Neuronal stem cell (in vitro differentiated cells): ENCODE measurements at regions not wholly inside any gene's neighbourhood (a gene's known extent, or its start where the extent isn't known, plus 50 kb on each side); places are given as distances from the start of the nearest gene placed in this dataset.
"Not testable (repeated sequence)": the region's sequence is repeated elsewhere in the genome, so short reads cannot be mapped to it uniquely, and the experiment has no call there.

Experiments used
- DNase-seq: peaks from one replicate; pipeline ENCODE4 v3.0.0-alpha.2; 2013; ENCODE audit warnings: low spot score
- H2AFZ ChIP-seq: one replicate; pipeline ENCODE4 v1.6.1; 2013; ENCODE audit warnings: mild to moderate bottlenecking, low read length, inconsistent platforms
- H2AK5ac ChIP-seq: 2 replicates; pipeline ENCODE4 v1.6.1; 2013; ENCODE audit warnings: low read depth, mild to moderate bottlenecking, inconsistent platforms, low read length, moderate library complexity, mixed read lengths
- H2BK120ac ChIP-seq: 2 replicates; pipeline ENCODE4 v1.6.1; 2013; ENCODE audit warnings: low read depth, mild to moderate bottlenecking, inconsistent platforms, low read length, moderate library complexity, mixed read lengths
- H2BK12ac ChIP-seq: one replicate; pipeline ENCODE4 v1.6.1; 2013; ENCODE audit warnings: low read length, inconsistent platforms
- H2BK15ac ChIP-seq: 2 replicates; pipeline ENCODE4 v1.6.1; 2013; ENCODE audit warnings: mild to moderate bottlenecking, low read length, inconsistent platforms, mixed read lengths
- H2BK5ac ChIP-seq: one replicate; pipeline ENCODE4 v1.6.1; 2013; ENCODE audit warnings: inconsistent platforms, mild to moderate bottlenecking, low read length, moderate library complexity
- H3K14ac ChIP-seq: one replicate; pipeline ENCODE4 v1.6.1; 2013; ENCODE audit warnings: low read length, inconsistent platforms
- H3K18ac ChIP-seq: 2 replicates; pipeline ENCODE4 v1.6.1; 2013; ENCODE audit warnings: low read length, inconsistent platforms
- H3K23ac ChIP-seq: 2 replicates; pipeline ENCODE4 v1.6.1; 2013; ENCODE audit warnings: low read depth, mild to moderate bottlenecking, mixed read lengths, low read length, inconsistent platforms; ENCODE audit not compliant: poor library complexity
- H3K27ac ChIP-seq: replicated peaks from 3 replicates; pipeline ENCODE4 v1.5.1; 2013; ENCODE audit warnings: low read length, inconsistent platforms
- H3K27me3 ChIP-seq, 3 experiments: 2 replicates each; pipeline ENCODE4 v1.6.1; 2013; ENCODE audit warnings: low read length in 3 of 3, mild to moderate bottlenecking in 2 of 3, inconsistent platforms in 1 of 3, low read depth in 1 of 3, mixed read lengths in 1 of 3, moderate library complexity in 1 of 3; ENCODE audit not compliant: control insufficient read depth in 3 of 3, insufficient read depth in 3 of 3
- H3K36me3 ChIP-seq, 2 donors: replicated peaks in 1 of 2; 2 replicates each; pipeline ENCODE4 v1.6.1; 2013; ENCODE audit warnings: low read length in 2 of 2; ENCODE audit not compliant: control insufficient read depth in 2 of 2, insufficient read depth in 2 of 2
- H3K4ac ChIP-seq: 2 replicates; pipeline ENCODE4 v1.6.1; 2013; ENCODE audit warnings: inconsistent platforms, mild to moderate bottlenecking, low read length, moderate library complexity
- H3K4me1 ChIP-seq, 2 donors: 1 replicate in 1 of 2; 2 replicates in 1 of 2; pipeline ENCODE4 v1.6.1; 2013; ENCODE audit warnings: low read length in 2 of 2, low read depth in 1 of 2; ENCODE audit not compliant: control insufficient read depth in 2 of 2, insufficient read depth in 1 of 2
- H3K4me2 ChIP-seq: one replicate; pipeline ENCODE4 v1.6.1; 2013; ENCODE audit warnings: mild to moderate bottlenecking, low read length, inconsistent platforms; ENCODE audit not compliant: insufficient read depth, poor library complexity, severe bottlenecking
- H3K4me3 ChIP-seq, 2 donors: 2 replicates each; pipeline ENCODE4 v1.5.1; 2013; ENCODE audit warnings: low read length in 2 of 2, mild to moderate bottlenecking in 2 of 2, inconsistent platforms in 1 of 2, moderate library complexity in 1 of 2
- H3K79me1 ChIP-seq: one replicate; pipeline ENCODE4 v1.6.1; 2013; ENCODE audit warnings: low read depth, mild to moderate bottlenecking, inconsistent platforms, low read length, moderate library complexity
- H3K9ac ChIP-seq: one replicate; pipeline ENCODE4 v1.6.1; 2013; ENCODE audit warnings: mild to moderate bottlenecking, low read depth, low read length, inconsistent platforms; ENCODE audit not compliant: poor library complexity
- H3K9me3 ChIP-seq, 2 donors: replicated peaks in 1 of 2; 2 replicates each; pipeline versions ENCODE3 to v1.6.1; 2013; ENCODE audit warnings: low read length in 2 of 2, mild to moderate bottlenecking in 2 of 2, inconsistent platforms in 1 of 2, low read depth in 1 of 2, mixed read lengths in 1 of 2, moderate library complexity in 1 of 2; ENCODE audit not compliant: control insufficient read depth in 2 of 2, insufficient read depth in 1 of 2
- H4K8ac ChIP-seq: one replicate; pipeline ENCODE4 v1.6.1; 2013; ENCODE audit warnings: low read depth, mild to moderate bottlenecking, inconsistent platforms, low read length, moderate library complexity
- H4K91ac ChIP-seq: one replicate; pipeline ENCODE4 v1.6.1; 2013; ENCODE audit warnings: low read length, low read depth, mild to moderate bottlenecking, inconsistent platforms; ENCODE audit not compliant: poor library complexity
- WGBS, 2 donors: extraction: QIAGEN DNeasy Blood & Tissue Kit; methylation state at CpG; one replicate each; pipeline ENCODE4 v1.1.7; 2013; ENCODE audit warnings: missing lambda C conversion rate in 2 of 2, mixed read lengths in 1 of 2; ENCODE audit not compliant: insufficient read length in 2 of 2, insufficient replicate concordance in 1 of 2; ENCODE audit errors: extremely low coverage in 2 of 2; 5-methylcytosine and 5-hydroxymethylcytosine counted together

GRCh38 chr21:38120679-38120983 lies 136.2 kb upstream of the KCNJ15 start:
- H3K9ac ChIP-seq, H3K9me3 ChIP-seq, H2BK12ac ChIP-seq, H2BK15ac ChIP-seq, H2AK5ac ChIP-seq, H3K4me3 ChIP-seq, DNase-seq, H3K23ac ChIP-seq, H3K4ac ChIP-seq, H3K36me3 ChIP-seq, H4K91ac ChIP-seq, H2BK120ac ChIP-seq, H3K79me1 ChIP-seq, H3K27ac ChIP-seq, H2BK5ac ChIP-seq, H3K4me1 ChIP-seq, H3K14ac ChIP-seq, H2AFZ ChIP-seq, H4K8ac ChIP-seq, H3K4me2 ChIP-seq, H3K18ac ChIP-seq, H3K27me3 ChIP-seq: not testable (repeated sequence)
- no CpG with 5 or more reads among the region's 6 CpGs for WGBS, 2 donors

GRCh38 chr21:38120984-38121855 lies 135.6 kb upstream of the KCNJ15 start:
- no peak for DNase-seq
- no peak overlapping the region for H4K8ac ChIP-seq
- no peak overlapping the region for H2BK15ac ChIP-seq
- H3K9me3 ChIP-seq = no peaks in the 10 kb centered on the region
- no peak overlapping the region for H3K4ac ChIP-seq
- H3K23ac ChIP-seq = peak overlapping the region; percentile 31
- H2AFZ ChIP-seq = no peak overlapping the region
- no peaks in the 10 kb centered on the region for H3K4me1 ChIP-seq
- no peak overlapping the region for H3K4me2 ChIP-seq
- no peak overlapping the region for H2BK12ac ChIP-seq
- no peak overlapping the region for H2BK5ac ChIP-seq
- H3K18ac ChIP-seq = peak overlapping the region; percentile 21
- H2AK5ac ChIP-seq = no peak overlapping the region
- H3K27me3 ChIP-seq = no peaks in the 10 kb centered on the region
- H4K91ac ChIP-seq = no peak overlapping the region
- no peak overlapping the region for H2BK120ac ChIP-seq
- no peak overlapping the region for H3K27ac ChIP-seq
- no peak overlapping the region for H3K14ac ChIP-seq
- H3K9ac ChIP-seq = no peak overlapping the region
- H3K4me3 ChIP-seq = no peak overlapping the region
- no CpG with 5 or more reads among the region's 32 CpGs for WGBS, 2 donors
- H3K36me3 ChIP-seq = no peaks in the 10 kb centered on the region
- no peaks in the 10 kb centered on the region for H3K79me1 ChIP-seq

GRCh38 chr21:38121888-38122720 lies 134.7 kb upstream of the KCNJ15 start:
- Histone ChIP-seq H3K27ac (no peak overlapping the region), H3K4ac (no peak overlapping the region), H3K27me3 (no peaks in the 10 kb centered on the region), H3K18ac (no peak overlapping the region), H3K36me3 (no peaks in the 10 kb centered on the region), H4K8ac (no peak overlapping the region), H3K9ac (no peak overlapping the region), H3K4me3 (no peak overlapping the region), H3K9me3 (no peaks in the 10 kb centered on the region), H2AFZ (no peak overlapping the region), H2AK5ac (no peak overlapping the region), H3K4me1 (no peaks in the 10 kb centered on the region), H4K91ac (no peak overlapping the region), H3K23ac (no peak overlapping the region), H3K4me2 (no peak overlapping the region), H2BK15ac (no peak overlapping the region), H2BK5ac (no peak overlapping the region), H2BK120ac (no peak overlapping the region), H3K79me1 (no peaks in the 10 kb centered on the region), H2BK12ac (no peak overlapping the region), H3K14ac (no peak overlapping the region)
- no CpG with 5 or more reads among the region's 7 CpGs for WGBS, 2 donors
- DNase-seq = no peak

GRCh38 chr21:38123626-38124025 lies 133.2 kb upstream of the KCNJ15 start:
- no peak overlapping the region for H4K8ac ChIP-seq
- no peak overlapping the region for H3K9ac ChIP-seq
- WGBS, 2 donors = no CpG with 5 or more reads among the region's 5 CpGs

More at GRCh38 chr21:38123626-38124025, 133.2 kb upstream of the KCNJ15 start:
- Histone ChIP-seq H2BK120ac (no peak overlapping the region), H3K4me1 (no peaks in the 10 kb centered on the region), H2BK15ac (no peak overlapping the region), H3K9me3 (no peaks in the 10 kb centered on the region), H3K4ac (no peak overlapping the region), H3K79me1 (no peaks in the 10 kb centered on the region), H2AFZ (no peak overlapping the region), H3K27me3 (no peaks in the 10 kb centered on the region), H3K14ac (no peak overlapping the region), H2AK5ac (no peak overlapping the region), H3K18ac (no peak overlapping the region), H3K4me3 (peak overlapping the region in 1 of 2 donors; percentile 27), H4K91ac (no peak overlapping the region), H3K23ac (no peak overlapping the region), H3K27ac (no peak overlapping the region), H2BK12ac (no peak overlapping the region), H2BK5ac (no peak overlapping the region), H3K36me3 (no peaks in the 10 kb centered on the region), H3K4me2 (no peak overlapping the region)
- DNase-seq = no peak
